A549 (cell line): ENCODE measurements at regions not wholly inside any gene's neighbourhood (a gene's known extent, or its start where the extent isn't known, plus 50 kb on each side); places are given as distances from the start of the nearest gene placed in this dataset.

Source experiments
- ATAC-seq, 2 experiments: fragments of 200-7000 bp in 1 of 2; fragments of >200 bp in 1 of 2; cut with Nextera tagmentation in 1 of 2; cut with Tn5 transposase in 1 of 2; 3 replicates each; pipeline versions ENCODE4 v1.8.0 to v1.9.1; 2018 to 2020; ENCODE audit warnings: mild to moderate bottlenecking in 1 of 2, moderate library complexity in 1 of 2
- CTCF ChIA-PET: fragments of 300-600 bp; sonication (Branson Sonifier 250); formaldehyde crosslinking; extraction: SDS; loops from one replicate; lab custom pipeline; 2021; ENCODE audit warnings: antibody characterized with exemption, inconsistent platforms; lab: Yijun Ruan, JAX
- POLR2A ChIA-PET: fragments of 350-600 bp; formaldehyde crosslinking; extraction: SDS; loops from one replicate; lab custom pipeline; 2021; ENCODE audit warnings: antibody characterized with exemption, inconsistent platforms; lab: Yijun Ruan, JAX
- DNase-seq, 2 experiments: peaks; one replicate each; pipeline versions ENCODE4 v3.0.0 to v3.0.0-alpha.2; 2011 to 2016; ENCODE audit warnings: low read depth in 1 of 2, low spot score in 1 of 2
- FAIRE-seq: peaks from 2 replicates; lab custom pipeline; 2011; peaks lifted over from hg19 to GRCh38; lab: Jason Lieb, UNC
- H3K27ac ChIP-seq, 2 experiments: fragments of >200 bp; sonication (Bioruptor Twin); formaldehyde crosslinking; 3 replicates each; pipeline ENCODE4 v1.5.1; 2016 to 2017
- H3K4me1 ChIP-seq: fragments of >200 bp; sonication (Bioruptor Twin); formaldehyde crosslinking; 3 replicates; pipeline ENCODE4 v1.6.1; 2016
- H3K4me2 ChIP-seq: fragments of >200 bp; sonication (Bioruptor Twin); formaldehyde crosslinking; 3 replicates; pipeline ENCODE4 v1.6.1; 2016
- H3K4me3 ChIP-seq: fragments of >200 bp; sonication (Bioruptor Twin); formaldehyde crosslinking; 3 replicates; pipeline ENCODE4 v1.5.1; 2016
- H3K9me3 ChIP-seq: fragments of >200 bp; sonication (Bioruptor Twin); formaldehyde crosslinking; 3 replicates; pipeline ENCODE4 v1.6.1; 2016
- CBX2 ChIP-seq: fragments of 200-600 bp; sonication (generic); IDR thresholded peaks from 2 replicates; pipeline ENCODE4 v1.6.1; 2016; ENCODE audit warnings: low read depth, mild to moderate bottlenecking, borderline replicate concordance
- CEBPB ChIP-seq, 2 experiments: fragments of >200 bp in 1 of 2; sonication (Bioruptor Twin) in 1 of 2; formaldehyde crosslinking in 1 of 2; IDR thresholded peaks; 2 replicates each; pipeline ENCODE4 v1.6.1; 2012 to 2016
- FOSL2 ChIP-seq, 2 experiments: fragments of 450-650 bp in 1 of 2; fragments of >200 bp in 1 of 2; sonication (Bioruptor Twin) in 1 of 2; formaldehyde crosslinking; IDR thresholded peaks; 2 replicates each; pipeline versions ENCODE4 v1.5.0 to v1.6.1; 2016 to 2020; ENCODE audit warnings: mild to moderate bottlenecking in 1 of 2, moderate library complexity in 1 of 2
- HEYL ChIP-seq: fragments of 250-450 bp; sonication (Bioruptor Pico); IDR thresholded peaks from 2 replicates; pipeline ENCODE4 v1.8.0; 2021; ENCODE audit warnings: mild to moderate bottlenecking, moderate library complexity
- HOXA7 ChIP-seq: fragments of 250-450 bp; sonication (Bioruptor Pico); IDR thresholded peaks from 2 replicates; pipeline ENCODE4 v1.5.0; 2020; ENCODE audit warnings: mild to moderate bottlenecking, moderate library complexity
- JUN ChIP-seq, 2 experiments: fragments of >200 bp; sonication (Bioruptor Twin); formaldehyde crosslinking; IDR thresholded peaks; 2 replicates in 1 of 2; 3 replicates in 1 of 2; pipeline ENCODE4 v1.6.1; 2016 to 2017
- MAFK ChIP-seq: fragments of 450-650 bp; IDR thresholded peaks from 2 replicates; pipeline ENCODE4 v1.6.1; 2014; ENCODE audit not compliant: partially characterized antibody
- MAZ ChIP-seq: fragments of 150-350 bp; IDR thresholded peaks from 2 replicates; pipeline ENCODE4 v1.6.1; 2014; ENCODE audit warnings: antibody characterized with exemption, low read depth, low read length, borderline replicate concordance
- SMC3 ChIP-seq: fragments of >200 bp; sonication (Bioruptor Twin); formaldehyde crosslinking; IDR thresholded peaks from 3 replicates; pipeline ENCODE4 v1.6.1; 2018; ENCODE audit warnings: inconsistent platforms
- SREBF2 ChIP-seq: fragments of 450-650 bp; IDR thresholded peaks from 2 replicates; pipeline ENCODE4 v1.6.1; 2014; ENCODE audit warnings: mild to moderate bottlenecking, moderate library complexity
- TFCP2L1 ChIP-seq: fragments of 250-450 bp; sonication (Bioruptor Pico); IDR thresholded peaks from 2 replicates; pipeline ENCODE4 v1.5.0; 2021; ENCODE audit warnings: mild to moderate bottlenecking
- ZC3H11A ChIP-seq: fragments of 450-650 bp; IDR thresholded peaks from 2 replicates; pipeline ENCODE4 v1.6.1; 2014; ENCODE audit warnings: antibody characterized with exemption, mild to moderate bottlenecking
- ZNF302 ChIP-seq: fragments of 250-450 bp; sonication (Bioruptor Pico); IDR thresholded peaks from 2 replicates; pipeline ENCODE4 v1.9.0; 2021; ENCODE audit warnings: inconsistent platforms, mild to moderate bottlenecking, moderate library complexity
- WGBS: methylation state at CpG from one replicate; pipeline ENCODE4 v1.1.6; 2017; ENCODE audit errors: missing lambda C conversion rate; 5-methylcytosine and 5-hydroxymethylcytosine counted together
- TF ChIP-seq, protein P1 (sequence below): fragments of 200-600 bp; sonication (generic); IDR thresholded peaks from 2 replicates; pipeline ENCODE4 v1.6.1; 2016; ENCODE audit warnings: antibody characterized with exemption, mild to moderate bottlenecking, moderate library complexity
- TF ChIP-seq, protein P2 (sequence below): fragments of 250-450 bp; sonication (Bioruptor Pico); IDR thresholded peaks from 2 replicates; pipeline ENCODE4 v1.5.0; 2021; ENCODE audit warnings: mild to moderate bottlenecking, moderate library complexity, borderline replicate concordance
- TF ChIP-seq, protein P3 (sequence below): IDR thresholded peaks from 2 replicates; pipeline ENCODE4 v1.6.1; 2012; ENCODE audit warnings: low read depth, borderline replicate concordance
- TF ChIP-seq, protein P4 (sequence below): fragments of 450-650 bp; IDR thresholded peaks from 2 replicates; pipeline ENCODE4 v1.6.1; 2014; ENCODE audit warnings: antibody characterized with exemption

DNA sequence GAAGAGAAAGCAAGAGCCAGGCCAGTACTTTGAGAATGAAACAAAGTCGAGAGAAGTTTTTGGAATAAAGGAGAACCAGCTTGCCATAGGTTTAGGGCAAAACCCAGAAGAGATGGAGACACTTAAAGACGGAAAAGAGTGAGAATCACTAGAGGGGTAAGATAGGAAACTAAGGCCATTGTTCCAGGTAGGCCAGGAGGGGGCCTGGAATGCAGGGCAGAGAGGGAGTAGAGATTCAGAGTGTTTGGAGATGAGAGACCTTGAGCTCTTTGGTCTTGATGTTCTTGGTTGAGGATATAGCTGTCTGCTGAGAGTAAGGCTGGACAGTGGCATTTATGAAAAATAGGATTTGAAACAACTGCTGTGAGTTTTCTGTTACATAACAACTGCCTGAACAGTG, 263.3 kb upstream of the POU2AF2 start:
- H3K4me1 ChIP-seq: no peaks in the 10 kb centered on the region
- TF ChIP-seq HEYL (CRISPR knock-in tag) (no peak), MAFK (no peak), TFCP2L1 (no peak), FOSL2 (IDR thresholded peaks at IDR 0.05) (no peak), FOSL2 (CRISPR knock-in tag; IDR thresholded peaks at IDR 0.05) (no peak), JUN (IDR thresholded peaks at IDR 0.05) (no peak), ZNF302 (no peak), ZC3H11A (no peak), HOXA7 (CRISPR knock-in tag) (no peak), CEBPB (IDR thresholded peaks at IDR 0.05) (no peak)
- TF ChIP-seq, protein P1, sequence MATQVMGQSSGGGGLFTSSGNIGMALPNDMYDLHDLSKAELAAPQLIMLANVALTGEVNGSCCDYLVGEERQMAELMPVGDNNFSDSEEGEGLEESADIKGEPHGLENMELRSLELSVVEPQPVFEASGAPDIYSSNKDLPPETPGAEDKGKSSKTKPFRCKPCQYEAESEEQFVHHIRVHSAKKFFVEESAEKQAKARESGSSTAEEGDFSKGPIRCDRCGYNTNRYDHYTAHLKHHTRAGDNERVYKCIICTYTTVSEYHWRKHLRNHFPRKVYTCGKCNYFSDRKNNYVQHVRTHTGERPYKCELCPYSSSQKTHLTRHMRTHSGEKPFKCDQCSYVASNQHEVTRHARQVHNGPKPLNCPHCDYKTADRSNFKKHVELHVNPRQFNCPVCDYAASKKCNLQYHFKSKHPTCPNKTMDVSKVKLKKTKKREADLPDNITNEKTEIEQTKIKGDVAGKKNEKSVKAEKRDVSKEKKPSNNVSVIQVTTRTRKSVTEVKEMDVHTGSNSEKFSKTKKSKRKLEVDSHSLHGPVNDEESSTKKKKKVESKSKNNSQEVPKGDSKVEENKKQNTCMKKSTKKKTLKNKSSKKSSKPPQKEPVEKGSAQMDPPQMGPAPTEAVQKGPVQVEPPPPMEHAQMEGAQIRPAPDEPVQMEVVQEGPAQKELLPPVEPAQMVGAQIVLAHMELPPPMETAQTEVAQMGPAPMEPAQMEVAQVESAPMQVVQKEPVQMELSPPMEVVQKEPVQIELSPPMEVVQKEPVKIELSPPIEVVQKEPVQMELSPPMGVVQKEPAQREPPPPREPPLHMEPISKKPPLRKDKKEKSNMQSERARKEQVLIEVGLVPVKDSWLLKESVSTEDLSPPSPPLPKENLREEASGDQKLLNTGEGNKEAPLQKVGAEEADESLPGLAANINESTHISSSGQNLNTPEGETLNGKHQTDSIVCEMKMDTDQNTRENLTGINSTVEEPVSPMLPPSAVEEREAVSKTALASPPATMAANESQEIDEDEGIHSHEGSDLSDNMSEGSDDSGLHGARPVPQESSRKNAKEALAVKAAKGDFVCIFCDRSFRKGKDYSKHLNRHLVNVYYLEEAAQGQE: no peak
- TF ChIP-seq, protein P2, sequence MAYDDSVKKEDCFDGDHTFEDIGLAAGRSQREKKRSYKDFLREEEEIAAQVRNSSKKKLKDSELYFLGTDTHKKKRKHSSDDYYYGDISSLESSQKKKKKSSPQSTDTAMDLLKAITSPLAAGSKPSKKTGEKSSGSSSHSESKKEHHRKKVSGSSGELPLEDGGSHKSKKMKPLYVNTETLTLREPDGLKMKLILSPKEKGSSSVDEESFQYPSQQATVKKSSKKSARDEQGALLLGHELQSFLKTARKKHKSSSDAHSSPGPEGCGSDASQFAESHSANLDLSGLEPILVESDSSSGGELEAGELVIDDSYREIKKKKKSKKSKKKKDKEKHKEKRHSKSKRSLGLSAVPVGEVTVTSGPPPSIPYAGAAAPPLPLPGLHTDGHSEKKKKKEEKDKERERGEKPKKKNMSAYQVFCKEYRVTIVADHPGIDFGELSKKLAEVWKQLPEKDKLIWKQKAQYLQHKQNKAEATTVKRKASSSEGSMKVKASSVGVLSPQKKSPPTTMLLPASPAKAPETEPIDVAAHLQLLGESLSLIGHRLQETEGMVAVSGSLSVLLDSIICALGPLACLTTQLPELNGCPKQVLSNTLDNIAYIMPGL (CRISPR knock-in tag): no peak
- TF ChIP-seq, protein P3, sequence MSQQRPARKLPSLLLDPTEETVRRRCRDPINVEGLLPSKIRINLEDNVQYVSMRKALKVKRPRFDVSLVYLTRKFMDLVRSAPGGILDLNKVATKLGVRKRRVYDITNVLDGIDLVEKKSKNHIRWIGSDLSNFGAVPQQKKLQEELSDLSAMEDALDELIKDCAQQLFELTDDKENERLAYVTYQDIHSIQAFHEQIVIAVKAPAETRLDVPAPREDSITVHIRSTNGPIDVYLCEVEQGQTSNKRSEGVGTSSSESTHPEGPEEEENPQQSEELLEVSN: no peak
- H3K27ac ChIP-seq: no peak overlapping the region
- H3K9me3 ChIP-seq: no peaks in the 10 kb centered on the region
- FAIRE-seq (no peak), DNase-seq (no peak), ATAC-seq (no peak)
- no peak overlapping the region for H3K4me2 ChIP-seq
- POLR2A ChIA-PET: no interaction called here
- CTCF ChIA-PET: no interaction called here
- 23% methylated on average over 2 of the region's 2 CpGs for WGBS
- H3K4me3 ChIP-seq: no peak overlapping the region

DNA sequence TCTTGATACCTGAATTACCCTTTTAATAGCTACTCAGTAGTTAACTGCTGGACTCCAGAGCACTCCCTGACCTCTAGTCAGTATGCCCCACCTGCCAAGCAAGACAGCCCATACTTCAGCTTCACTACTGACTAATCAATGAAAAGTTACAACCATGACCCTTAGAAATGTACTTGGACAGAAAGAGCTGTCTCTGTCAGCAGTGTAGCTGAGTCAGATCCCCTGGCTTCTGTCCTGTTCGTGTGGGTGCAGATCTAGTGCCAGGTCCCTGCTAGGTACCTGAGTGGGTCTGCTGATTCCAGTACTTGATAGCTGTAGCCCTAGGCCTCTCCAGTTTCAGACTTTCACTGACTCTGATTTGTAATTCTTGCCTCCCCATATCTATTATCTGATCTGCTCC, 265.8 kb upstream of the POU2AF2 start:
- ChIA-PET POLR2A (no interaction called here), CTCF (no interaction called here)
- no peaks in the 10 kb centered on the region for H3K9me3 ChIP-seq
- H3K4me3 ChIP-seq: no peak overlapping the region
- 0% methylated on average over 1 of the region's 1 CpG for WGBS
- no peak for DNase-seq
- ATAC-seq: no peak
- H3K4me1 ChIP-seq: no peaks in the 10 kb centered on the region
- H3K4me2 ChIP-seq: no peak overlapping the region
- H3K27ac ChIP-seq: no peak overlapping the region
- FAIRE-seq: no peak
- TF ChIP-seq CBX2: no peak
- no peak for TF ChIP-seq SMC3
- TF ChIP-seq MAZ: no peak
- TF ChIP-seq, protein P4, sequence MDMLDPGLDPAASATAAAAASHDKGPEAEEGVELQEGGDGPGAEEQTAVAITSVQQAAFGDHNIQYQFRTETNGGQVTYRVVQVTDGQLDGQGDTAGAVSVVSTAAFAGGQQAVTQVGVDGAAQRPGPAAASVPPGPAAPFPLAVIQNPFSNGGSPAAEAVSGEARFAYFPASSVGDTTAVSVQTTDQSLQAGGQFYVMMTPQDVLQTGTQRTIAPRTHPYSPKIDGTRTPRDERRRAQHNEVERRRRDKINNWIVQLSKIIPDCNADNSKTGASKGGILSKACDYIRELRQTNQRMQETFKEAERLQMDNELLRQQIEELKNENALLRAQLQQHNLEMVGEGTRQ: no peak

DNA sequence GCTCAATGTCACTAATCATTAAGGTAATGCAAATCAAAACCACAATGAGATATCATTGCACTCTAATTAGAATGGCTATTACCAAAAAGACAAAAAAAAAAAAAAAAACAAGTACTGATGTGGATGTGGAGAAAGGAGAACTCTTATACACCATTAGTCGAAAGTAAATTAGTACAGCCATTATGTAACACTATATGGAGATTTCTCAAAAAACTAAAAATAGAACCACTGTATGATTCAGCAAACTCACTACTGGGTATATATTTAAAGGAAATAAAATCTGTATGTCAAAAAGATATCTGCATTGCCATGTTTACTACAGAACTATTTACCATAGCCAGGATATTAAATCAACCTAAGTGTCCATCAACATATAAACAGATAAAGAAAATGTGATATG, 265.4 kb upstream of the ARHGAP20 start:
- no peak overlapping the region for H3K4me3 ChIP-seq
- CTCF ChIA-PET: no interaction called here
- H3K27ac ChIP-seq: no peak overlapping the region
- ATAC-seq (no peak), DNase-seq (no peak), FAIRE-seq (no peak)
- H3K9me3 ChIP-seq: no peaks in the 10 kb centered on the region
- no peaks in the 10 kb centered on the region for H3K4me1 ChIP-seq
- POLR2A ChIA-PET: no interaction called here
- no peak for TF ChIP-seq SREBF2
- 12% methylated on average over 1 of the region's 1 CpG for WGBS
- no peak overlapping the region for H3K4me2 ChIP-seq
